ENCODE measurements at regions not wholly inside any gene's neighbourhood (a gene's known extent, or its start where the extent isn't known, plus 50 kb on each side); places are given as distances from the start of the nearest gene placed in this dataset.

GRCh38 chr6:134810402-134810801 lies 139.5 kb downstream of the ALDH8A1 start:
- no peak for TF ChIP-seq CTCF (IDR thresholded peaks at IDR 0.05; ENCODE audit: low read depth, low read length, poor library complexity, severe bottlenecking)
- no peak for TF ChIP-seq EZH2phosphoT487 (IDR thresholded peaks at IDR 0.05; ENCODE audit: borderline replicate concordance, low read length)

All from DOHH2 (cell line).